ENCODE measurements at regions not wholly inside any gene's neighbourhood (a gene's known extent, or its start where the extent isn't known, plus 50 kb on each side); places are given as distances from the start of the nearest gene placed in this dataset.
"Not testable (repeated sequence)": the region's sequence is repeated elsewhere in the genome, so short reads cannot be mapped to it uniquely, and the experiment has no call there.

DNA sequence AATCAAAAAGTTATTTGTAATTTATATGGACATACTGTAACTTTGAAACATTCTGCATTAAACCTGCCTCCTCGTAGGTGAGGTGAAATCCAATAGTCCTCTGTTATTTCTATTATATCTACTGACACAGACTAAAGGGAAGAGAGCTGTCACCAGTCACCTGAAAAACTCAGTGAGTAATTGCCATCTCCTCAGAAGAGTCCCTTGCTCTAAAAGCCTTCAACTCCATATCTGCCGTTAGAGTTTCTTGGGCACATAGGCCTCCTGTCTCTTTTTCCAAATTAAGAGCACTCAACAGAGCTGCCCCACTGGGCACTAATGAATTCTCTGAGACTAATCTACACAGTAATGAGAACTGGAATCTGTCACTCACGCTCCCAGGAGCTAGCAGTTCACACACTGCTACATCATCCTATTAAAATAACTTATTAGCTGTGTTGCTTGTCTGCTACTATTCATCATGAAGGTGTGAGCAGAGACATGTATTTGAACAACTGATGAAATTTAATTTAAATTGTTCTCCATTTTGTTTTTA is 67.3 kb upstream of the VCAN start:
- no peak for ATAC-seq
- no peak for DNase-seq
- H3K36me3 Mint-ChIP-seq (ENCODE audit: low read depth) = no peaks in the 10 kb centered on the region
- no peak overlapping the region for H3K27ac Mint-ChIP-seq
- H3K27me3 Mint-ChIP-seq (ENCODE audit: low read depth) = no peaks in the 10 kb centered on the region
- H3K4me3 Mint-ChIP-seq = no peak overlapping the region
- ChIA-PET CTCF (no interaction called here), POLR2A (no interaction called here)
- H3K9me3 Mint-ChIP-seq (ENCODE audit: insufficient read depth) = no peaks in the 10 kb centered on the region
- H3K4me1 Mint-ChIP-seq (ENCODE audit: low read depth) = no peaks in the 10 kb centered on the region

DNA sequence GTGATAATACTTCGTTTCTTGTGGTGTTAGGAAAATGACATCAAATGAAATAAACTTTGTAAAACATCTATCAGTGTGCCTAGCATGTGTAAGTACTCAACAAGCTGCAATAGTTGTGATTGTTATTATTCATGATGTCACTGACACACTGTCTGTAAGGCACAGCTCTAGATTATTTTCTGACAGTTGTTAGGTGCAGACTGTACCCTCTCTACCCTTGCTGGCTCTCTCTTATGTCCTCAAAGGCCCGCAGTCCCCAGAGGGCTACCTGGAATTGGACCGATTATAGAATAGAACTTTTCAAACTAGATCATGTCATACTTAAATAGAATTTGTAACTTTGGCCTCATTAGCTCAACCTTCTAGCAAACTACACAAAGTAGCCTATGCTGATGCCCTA is 65.9 kb upstream of the VCAN start:
- H3K36me3 Mint-ChIP-seq (ENCODE audit: low read depth) = no peaks in the 10 kb centered on the region
- no peak overlapping the region for H3K4me3 Mint-ChIP-seq
- ChIA-PET POLR2A (no interaction called here), CTCF (no interaction called here)
- no peaks in the 10 kb centered on the region for H3K9me3 Mint-ChIP-seq (ENCODE audit: insufficient read depth)
- DNase-seq = no peak
- no peaks in the 10 kb centered on the region for H3K4me1 Mint-ChIP-seq (ENCODE audit: low read depth)
- ATAC-seq = no peak
- H3K27me3 Mint-ChIP-seq (ENCODE audit: low read depth) = no peaks in the 10 kb centered on the region
- H3K27ac Mint-ChIP-seq = no peak overlapping the region

DNA sequence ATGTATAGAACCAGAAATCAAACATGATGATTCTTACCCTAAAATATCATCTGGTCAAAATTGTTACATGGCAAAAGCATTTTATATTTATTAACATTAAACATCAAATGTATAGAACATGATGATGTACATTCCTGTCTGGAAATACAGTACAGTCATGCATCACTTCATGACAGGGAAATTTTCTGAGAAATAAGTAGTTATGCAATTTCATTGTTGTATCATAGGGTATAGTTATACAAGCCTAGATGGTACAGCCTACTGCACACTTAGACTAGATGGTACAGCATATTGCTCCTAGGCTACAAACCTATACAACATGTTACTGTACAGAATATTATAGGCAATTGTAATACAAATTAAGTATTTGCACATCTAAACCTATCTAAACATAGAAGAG is 64.6 kb upstream of the VCAN start:
- H3K4me1 Mint-ChIP-seq (ENCODE audit: low read depth) = no peaks in the 10 kb centered on the region
- H3K4me3 Mint-ChIP-seq = no peak overlapping the region

DNA sequence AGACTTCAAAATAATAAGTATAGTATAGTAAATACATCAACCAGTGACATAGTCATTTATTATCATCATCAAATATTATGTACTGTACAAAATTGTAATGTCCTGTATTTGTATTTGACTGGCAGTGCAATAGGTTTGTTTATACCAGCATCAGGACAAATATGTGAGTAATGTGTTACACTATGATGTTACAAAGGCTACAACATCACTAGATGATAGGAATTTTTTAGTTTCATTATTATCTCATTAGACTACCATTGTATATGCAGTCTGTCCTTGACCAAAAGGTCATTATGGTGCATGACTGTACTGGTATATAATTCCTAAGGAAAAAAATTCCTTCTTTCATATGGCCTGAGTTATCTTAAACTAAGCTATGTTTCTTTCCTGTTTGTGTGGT is 63.6 kb upstream of the VCAN start:
- DNase-seq = no peak
- Mint-ChIP-seq H3K36me3 (ENCODE audit: low read depth) (no peaks in the 10 kb centered on the region), H3K9me3 (ENCODE audit: insufficient read depth) (no peaks in the 10 kb centered on the region), H3K4me1 (ENCODE audit: low read depth) (no peaks in the 10 kb centered on the region), H3K27ac (no peak overlapping the region), H3K27me3 (ENCODE audit: low read depth) (peaks cover 6% of the 10 kb centered on the region), H3K4me3 (no peak overlapping the region)
- CTCF ChIA-PET = no interaction called here
- POLR2A ChIA-PET = interaction anchor here (0.7 kb wide), 1 partner anchor 272 kb away, joined by 5 read pairs; no protein-coding TSS in a partner anchor
- no peak for ATAC-seq

More for the DNA sequence above, 64.6 kb upstream of the VCAN start:
- Mint-ChIP-seq H3K9me3 (ENCODE audit: insufficient read depth) (no peaks in the 10 kb centered on the region), H3K36me3 (ENCODE audit: low read depth) (no peaks in the 10 kb centered on the region), H3K27me3 (ENCODE audit: low read depth) (peaks cover 1% of the 10 kb centered on the region), H3K27ac (no peak overlapping the region)
- ChIA-PET CTCF (no interaction called here), POLR2A (no interaction called here)
- no peak for DNase-seq
- no peak for ATAC-seq

DNA sequence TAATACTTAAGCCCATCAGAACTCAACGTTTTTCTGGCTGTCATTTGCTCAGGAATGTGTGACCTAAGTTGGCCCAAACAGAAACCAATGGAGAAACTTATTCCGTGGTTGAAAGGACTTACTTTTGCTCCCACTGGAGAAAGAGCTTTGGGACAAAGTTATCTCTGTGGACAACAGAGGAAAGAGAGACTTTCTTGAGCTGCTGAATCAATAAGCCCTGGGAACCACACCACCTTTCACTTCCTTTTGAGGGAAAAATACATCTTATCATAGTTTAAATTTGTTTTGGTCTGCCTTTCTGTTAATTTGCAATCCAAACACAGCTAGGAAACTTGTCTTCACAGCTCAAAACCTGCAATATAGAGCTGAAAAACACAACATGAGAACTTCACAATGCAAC is 62.8 kb upstream of the VCAN start:
- Mint-ChIP-seq H3K4me3 (no peak overlapping the region), H3K36me3 (ENCODE audit: low read depth) (no peaks in the 10 kb centered on the region), H3K4me1 (ENCODE audit: low read depth) (no peaks in the 10 kb centered on the region), H3K27me3 (ENCODE audit: low read depth) (peaks cover 9% of the 10 kb centered on the region), H3K9me3 (ENCODE audit: insufficient read depth) (no peaks in the 10 kb centered on the region), H3K27ac (no peak overlapping the region)
- ATAC-seq = no peak
- CTCF ChIA-PET = no interaction called here
- no peak for DNase-seq
- POLR2A ChIA-PET = no interaction called here

DNA sequence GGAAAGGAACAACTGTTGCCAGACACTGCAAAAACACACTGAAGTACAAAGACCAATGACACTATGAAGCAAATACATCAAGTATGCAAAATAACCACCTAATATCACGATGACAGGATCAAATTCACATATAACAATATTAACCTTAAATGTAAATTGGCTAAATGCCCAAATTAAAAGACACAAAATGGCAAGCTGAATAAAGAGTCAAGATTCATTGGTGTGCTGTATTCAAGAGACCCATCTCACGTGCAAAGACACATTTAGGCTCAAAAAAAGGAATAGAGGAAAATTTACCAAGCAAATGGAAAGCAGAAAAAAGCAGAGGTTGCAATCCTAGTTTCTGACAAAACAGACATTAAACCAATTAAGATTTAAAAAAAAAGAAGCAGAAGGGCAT is 61.8 kb upstream of the VCAN start:
- H3K36me3 Mint-ChIP-seq (ENCODE audit: low read depth); ATAC-seq; H3K9me3 Mint-ChIP-seq (ENCODE audit: insufficient read depth); DNase-seq; H3K27me3 Mint-ChIP-seq (ENCODE audit: low read depth); POLR2A ChIA-PET; H3K27ac Mint-ChIP-seq; CTCF ChIA-PET; H3K4me3 Mint-ChIP-seq; H3K4me1 Mint-ChIP-seq (ENCODE audit: low read depth): not testable (repeated sequence)

DNA sequence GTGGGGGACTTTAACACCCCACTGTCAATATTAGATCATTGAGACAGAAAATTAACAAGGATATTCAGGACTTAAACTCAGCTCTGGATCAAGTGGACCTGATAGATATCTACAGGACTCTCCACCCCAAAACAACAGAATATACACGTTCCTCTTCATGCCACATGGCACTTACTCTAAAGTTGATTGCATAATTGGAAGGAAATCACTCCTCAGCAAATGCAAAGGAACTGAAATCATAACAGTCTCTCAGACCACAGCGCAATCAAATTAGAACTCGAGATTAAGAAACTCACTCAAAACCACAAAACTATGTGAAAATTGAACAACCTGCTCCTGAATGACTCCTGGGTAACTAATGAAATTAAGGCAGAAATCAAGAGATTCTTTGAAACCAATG is 61.2 kb upstream of the VCAN start:
- H3K27ac Mint-ChIP-seq; H3K4me1 Mint-ChIP-seq (ENCODE audit: low read depth); H3K36me3 Mint-ChIP-seq (ENCODE audit: low read depth); H3K27me3 Mint-ChIP-seq (ENCODE audit: low read depth); POLR2A ChIA-PET; ATAC-seq; H3K9me3 Mint-ChIP-seq (ENCODE audit: insufficient read depth); H3K4me3 Mint-ChIP-seq; DNase-seq; CTCF ChIA-PET: not testable (repeated sequence)

DNA sequence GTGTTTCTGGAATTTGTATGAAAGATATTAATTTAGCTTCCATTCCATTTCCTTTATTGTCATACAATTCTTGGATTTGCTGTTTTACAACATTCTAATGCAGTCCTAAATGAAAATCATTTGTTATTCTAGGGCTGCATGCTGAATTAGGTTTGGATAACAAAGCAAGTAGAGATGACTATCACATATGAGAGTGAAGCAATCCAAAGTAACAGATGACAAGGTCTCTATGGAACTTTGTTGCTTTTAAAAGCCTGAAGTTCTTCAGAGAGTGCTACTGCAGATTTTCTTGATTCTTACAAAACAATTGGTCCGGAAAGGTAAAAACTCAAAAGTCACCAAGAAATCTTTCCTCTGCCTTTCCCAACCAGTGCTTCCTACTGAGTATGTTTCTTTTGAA is 56.9 kb upstream of the VCAN start:
- CTCF ChIA-PET = no interaction called here
- DNase-seq (no peak), ATAC-seq (no peak)
- H3K4me3 Mint-ChIP-seq = no peak overlapping the region
- H3K27me3 Mint-ChIP-seq (ENCODE audit: low read depth) = peaks cover 9% of the 10 kb centered on the region
- H3K9me3 Mint-ChIP-seq (ENCODE audit: insufficient read depth) = no peaks in the 10 kb centered on the region
- H3K27ac Mint-ChIP-seq = no peak overlapping the region
- H3K36me3 Mint-ChIP-seq (ENCODE audit: low read depth) = no peaks in the 10 kb centered on the region
- H3K4me1 Mint-ChIP-seq (ENCODE audit: low read depth) = no peaks in the 10 kb centered on the region
- POLR2A ChIA-PET = no interaction called here

DNA sequence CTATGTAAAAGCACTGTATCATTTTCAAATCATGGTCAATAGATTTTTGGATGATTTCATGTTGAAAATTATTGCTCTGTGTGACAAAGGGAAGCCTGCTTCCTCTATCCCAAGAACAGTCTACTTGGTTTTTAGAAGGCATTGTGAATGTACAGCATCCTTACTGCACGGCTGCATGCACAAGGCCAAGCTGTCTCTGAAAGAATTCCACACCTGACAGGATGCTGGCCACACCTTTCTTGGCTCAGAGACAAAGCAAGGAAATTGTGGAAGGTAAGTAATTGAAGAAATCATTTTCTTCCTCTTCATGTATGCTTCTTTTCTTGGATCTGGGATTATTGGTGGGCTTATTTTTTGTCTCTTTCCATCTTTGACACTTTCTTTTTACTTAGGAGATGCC is 53.7 kb upstream of the VCAN start:
- no peaks in the 10 kb centered on the region for H3K36me3 Mint-ChIP-seq (ENCODE audit: low read depth)
- ChIA-PET CTCF (no interaction called here), POLR2A (no interaction called here)
- H3K27me3 Mint-ChIP-seq (ENCODE audit: low read depth) = peaks cover 3% of the 10 kb centered on the region
- H3K27ac Mint-ChIP-seq = no peak overlapping the region
- ATAC-seq (no peak), DNase-seq (no peak)
- no peaks in the 10 kb centered on the region for H3K9me3 Mint-ChIP-seq (ENCODE audit: insufficient read depth)
- H3K4me1 Mint-ChIP-seq (ENCODE audit: low read depth) = no peaks in the 10 kb centered on the region
- H3K4me3 Mint-ChIP-seq = no peak overlapping the region

DNA sequence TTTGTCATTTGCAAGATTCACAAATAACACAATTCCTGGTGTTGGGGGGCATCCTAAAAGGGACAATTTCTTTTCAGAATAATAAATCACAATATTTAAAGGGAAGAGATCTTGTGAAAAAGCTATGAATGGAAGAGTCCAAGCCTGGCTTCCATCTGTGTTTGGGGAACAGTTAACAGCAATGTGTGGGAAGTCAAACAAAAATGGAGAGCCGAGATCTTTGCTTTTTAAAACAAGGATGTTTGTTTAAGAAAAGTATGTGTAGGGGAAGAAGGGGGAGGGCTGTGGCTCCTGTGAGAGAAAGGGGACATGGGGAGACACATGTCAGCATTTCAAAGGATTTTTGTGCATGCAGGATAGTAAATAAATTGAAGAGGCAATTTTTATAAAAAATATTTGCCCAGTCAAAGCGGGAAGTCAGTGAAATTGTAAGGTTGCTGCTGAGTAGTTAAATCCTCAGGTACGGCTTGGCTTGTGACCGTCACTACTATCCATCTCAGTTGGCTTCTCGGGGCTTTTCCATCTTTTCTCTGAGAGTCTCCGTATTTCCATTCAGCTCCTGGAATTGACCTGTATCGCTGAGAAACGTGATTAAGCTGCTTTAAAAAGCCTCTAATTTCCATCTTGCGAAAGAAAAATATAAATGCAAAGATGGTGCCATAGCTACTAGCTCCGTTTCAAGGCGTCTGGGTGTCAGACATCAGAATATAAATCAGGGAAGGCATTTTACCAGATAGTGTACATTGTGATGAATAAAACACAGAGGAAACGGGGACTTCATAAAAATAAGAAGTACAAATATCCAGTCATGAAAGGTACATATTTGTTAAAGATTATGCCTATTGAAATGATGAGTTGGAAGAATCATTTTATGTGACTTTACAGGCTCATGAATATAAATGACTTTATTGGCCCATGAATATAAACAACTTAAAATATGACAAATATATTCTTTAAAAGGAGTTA is 52.9 kb upstream of the VCAN start:
- DNase-seq (no peak), ATAC-seq (no peak)
- CTCF ChIA-PET = interaction anchor here (1.2 kb wide), 1 partner anchor 11 kb away, joined by 4 read pairs; no protein-coding TSS in a partner anchor
- Mint-ChIP-seq H3K27ac (no peak overlapping the region), H3K36me3 (ENCODE audit: low read depth) (no peaks in the 10 kb centered on the region), H3K9me3 (ENCODE audit: insufficient read depth) (no peaks in the 10 kb centered on the region), H3K27me3 (ENCODE audit: low read depth) (no peaks in the 10 kb centered on the region), H3K4me1 (ENCODE audit: low read depth) (no peaks in the 10 kb centered on the region), H3K4me3 (no peak overlapping the region)
- POLR2A ChIA-PET = no interaction called here
